IPS-18a (cell line): ENCODE measurements at regions not wholly inside any gene's neighbourhood (a gene's known extent, or its start where the extent isn't known, plus 50 kb on each side); places are given as distances from the start of the nearest gene placed in this dataset.
"Not testable (repeated sequence)": the region's sequence is repeated elsewhere in the genome, so short reads cannot be mapped to it uniquely, and the experiment has no call there.

Experiments used
- H3K27ac ChIP-seq: one replicate; pipeline ENCODE4 v1.5.1; 2013; ENCODE audit warnings: low read length
- H3K27me3 ChIP-seq: one replicate; pipeline ENCODE4 v1.6.1; 2013; ENCODE audit warnings: mild to moderate bottlenecking, low read length; ENCODE audit not compliant: control insufficient read depth, insufficient read depth
- H3K36me3 ChIP-seq: one replicate; pipeline ENCODE4 v1.6.1; 2013; ENCODE audit warnings: low read depth, low read length; ENCODE audit not compliant: control insufficient read depth
- H3K4me1 ChIP-seq: one replicate; pipeline ENCODE4 v1.6.1; 2013; ENCODE audit warnings: low read depth, low read length; ENCODE audit not compliant: control insufficient read depth
- H3K4me3 ChIP-seq: one replicate; pipeline ENCODE4 v1.5.1; 2013; ENCODE audit warnings: low read length
- H3K9ac ChIP-seq: one replicate; pipeline ENCODE4 v1.6.1; 2013; ENCODE audit warnings: mild to moderate bottlenecking, low read length, moderate library complexity
- H3K9me3 ChIP-seq: one replicate; pipeline ENCODE4 v1.6.1; 2013; ENCODE audit warnings: low read depth, low read length; ENCODE audit not compliant: control insufficient read depth

DNA sequence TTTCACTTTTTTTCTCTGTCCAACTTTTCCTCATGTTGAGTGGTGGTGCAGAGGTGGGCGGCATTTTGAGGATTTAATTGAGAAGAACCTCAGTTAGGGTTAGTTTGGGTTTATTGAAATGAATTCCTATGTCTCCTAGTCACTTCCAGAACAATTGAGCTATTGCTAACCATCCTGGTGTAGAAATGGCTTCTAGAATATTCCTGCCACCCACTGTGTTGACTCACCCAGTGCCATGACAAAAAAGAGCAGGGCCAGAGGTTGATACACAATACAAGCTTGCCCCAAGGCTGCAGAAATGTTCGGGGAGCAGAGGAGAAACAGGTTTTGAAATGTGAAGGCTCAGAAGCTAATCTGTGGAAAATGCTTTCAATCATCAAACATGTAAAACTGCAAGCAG, 167.1 kb upstream of the TRIB2 start:
- H3K27me3 ChIP-seq, result no peaks in the 10 kb centered on the region
- H3K27ac ChIP-seq, result no peak overlapping the region
- H3K4me3 ChIP-seq, result no peak overlapping the region
- no peak overlapping the region for H3K9ac ChIP-seq
- peaks cover 8% of the 10 kb centered on the region for H3K4me1 ChIP-seq
- H3K9me3 ChIP-seq, result no peaks in the 10 kb centered on the region
- H3K36me3 ChIP-seq, result no peaks in the 10 kb centered on the region

DNA sequence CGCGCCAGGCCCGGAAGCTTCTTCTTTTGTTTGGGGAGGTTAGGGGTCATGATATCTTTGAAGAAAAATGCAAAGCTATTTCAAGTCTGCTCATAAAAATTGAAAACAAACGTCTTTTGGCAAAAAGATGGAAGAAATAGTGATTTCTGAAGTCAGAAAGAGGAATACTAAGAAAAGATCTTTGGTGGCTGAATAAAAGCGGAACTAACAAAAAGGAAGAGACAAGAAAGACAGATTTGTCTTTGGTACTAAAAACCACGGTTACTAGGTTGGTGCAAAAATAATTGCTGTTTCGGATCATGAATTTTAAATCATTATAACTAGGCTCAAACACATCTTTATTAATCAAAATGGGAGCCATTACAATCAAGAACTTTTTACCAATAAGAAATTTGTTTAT, 164.6 kb upstream of the TRIB2 start:
- Histone ChIP-seq H3K36me3 (no peaks in the 10 kb centered on the region), H3K4me1 (peaks cover 8% of the 10 kb centered on the region), H3K27me3 (no peaks in the 10 kb centered on the region), H3K4me3 (no peak overlapping the region), H3K9me3 (no peaks in the 10 kb centered on the region), H3K27ac (no peak overlapping the region), H3K9ac (no peak overlapping the region)

DNA sequence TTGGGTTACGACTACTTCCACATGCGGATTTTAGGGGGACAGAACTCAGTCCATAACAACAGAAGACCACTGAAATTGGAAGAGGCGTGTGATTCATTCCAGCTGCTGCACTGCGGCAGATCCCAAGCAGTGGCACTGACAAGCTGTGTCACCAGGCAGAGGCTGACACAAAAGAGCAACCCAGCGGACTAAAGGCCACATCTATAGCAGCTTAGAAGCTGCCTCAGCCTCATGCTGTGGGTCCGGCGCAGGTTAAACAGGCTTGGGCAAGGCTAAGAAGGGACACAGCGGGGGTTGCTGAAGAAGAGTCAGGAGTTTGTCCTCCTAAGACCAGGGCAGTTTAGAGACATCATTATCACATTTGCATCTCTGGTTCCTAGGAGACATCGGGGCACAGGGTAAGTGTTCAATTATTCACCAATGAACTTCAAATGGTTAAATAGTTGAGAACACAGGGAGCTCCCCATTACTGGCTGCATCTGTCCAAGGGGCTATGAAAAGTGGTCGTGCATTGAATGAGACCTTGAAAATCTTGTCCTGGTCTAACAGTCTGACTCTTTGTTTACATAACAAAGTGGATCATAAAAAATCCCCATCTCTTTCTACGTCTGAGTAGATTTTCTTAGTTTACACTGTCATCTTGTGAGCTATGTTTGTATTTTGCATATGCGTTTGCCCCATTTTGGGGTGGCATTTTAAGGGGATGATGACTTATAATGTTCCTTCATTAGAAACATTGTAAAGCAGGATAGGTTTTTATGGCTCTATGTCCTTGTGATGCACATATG, 162.3 kb upstream of the TRIB2 start:
- Histone ChIP-seq H3K4me3 (no peak overlapping the region), H3K9me3 (no peaks in the 10 kb centered on the region), H3K4me1 (peaks cover 5% of the 10 kb centered on the region), H3K27me3 (no peaks in the 10 kb centered on the region), H3K9ac (no peak overlapping the region), H3K27ac (no peak overlapping the region), H3K36me3 (no peaks in the 10 kb centered on the region)

DNA sequence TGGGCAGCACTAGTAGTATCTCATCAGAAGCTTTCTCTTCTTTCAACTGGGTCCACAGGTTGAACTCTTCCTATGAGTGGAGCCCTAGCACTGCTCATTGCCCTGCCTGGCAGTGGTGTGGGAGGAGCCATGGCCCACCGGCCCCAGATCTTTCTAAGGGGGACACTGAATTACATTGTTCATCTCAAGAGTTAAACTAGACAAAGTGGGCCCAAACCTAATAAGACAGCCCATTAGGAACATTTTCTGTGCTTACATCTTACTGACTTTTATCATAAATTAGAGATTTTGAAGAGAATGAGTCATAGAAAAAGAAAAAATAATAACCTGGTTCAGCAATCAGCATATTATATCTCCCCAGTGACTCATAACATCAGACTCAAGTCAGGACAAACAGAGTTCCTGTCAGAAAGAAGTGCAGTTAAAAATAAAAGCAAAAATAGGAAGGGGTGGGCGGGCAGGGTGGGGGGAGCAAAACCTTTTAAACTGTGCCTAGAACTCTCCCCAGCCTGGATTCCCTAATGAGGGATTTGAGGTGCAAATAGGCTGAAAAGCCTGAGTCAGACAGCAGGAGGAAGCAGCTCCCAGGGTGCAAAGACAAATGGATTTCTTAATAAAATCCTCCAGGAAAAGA, 161.6 kb upstream of the TRIB2 start:
- no peak overlapping the region for H3K9ac ChIP-seq
- no peaks in the 10 kb centered on the region for H3K36me3 ChIP-seq
- H3K27ac ChIP-seq, result no peak overlapping the region
- H3K9me3 ChIP-seq, result no peaks in the 10 kb centered on the region
- H3K27me3 ChIP-seq, result no peaks in the 10 kb centered on the region
- peaks cover 5% of the 10 kb centered on the region for H3K4me1 ChIP-seq
- no peak overlapping the region for H3K4me3 ChIP-seq

DNA sequence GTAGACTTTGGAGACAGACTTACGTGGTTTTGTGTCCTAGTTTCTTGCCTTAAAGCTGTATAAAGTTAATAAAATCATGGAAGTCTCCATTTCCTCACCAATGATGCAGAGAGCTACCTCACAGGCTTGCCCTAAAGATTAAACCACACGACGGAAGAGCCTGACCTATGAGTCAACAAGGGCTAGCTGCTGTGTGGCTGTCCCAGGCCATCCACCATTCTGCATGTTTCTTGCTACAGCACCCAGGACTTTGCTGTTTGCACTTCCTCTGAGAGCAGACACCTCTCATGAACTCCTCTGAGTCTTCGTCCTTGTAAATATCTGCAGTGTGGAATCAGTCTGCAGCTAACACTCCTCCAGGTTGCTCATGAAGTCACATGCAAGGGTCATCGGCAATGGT, 160.0 kb upstream of the TRIB2 start:
- no peak overlapping the region for H3K4me3 ChIP-seq
- no peak overlapping the region for H3K9ac ChIP-seq
- no peak overlapping the region for H3K27ac ChIP-seq
- peaks cover 5% of the 10 kb centered on the region for H3K4me1 ChIP-seq
- no peaks in the 10 kb centered on the region for H3K9me3 ChIP-seq
- no peaks in the 10 kb centered on the region for H3K27me3 ChIP-seq
- H3K36me3 ChIP-seq, result no peaks in the 10 kb centered on the region

DNA sequence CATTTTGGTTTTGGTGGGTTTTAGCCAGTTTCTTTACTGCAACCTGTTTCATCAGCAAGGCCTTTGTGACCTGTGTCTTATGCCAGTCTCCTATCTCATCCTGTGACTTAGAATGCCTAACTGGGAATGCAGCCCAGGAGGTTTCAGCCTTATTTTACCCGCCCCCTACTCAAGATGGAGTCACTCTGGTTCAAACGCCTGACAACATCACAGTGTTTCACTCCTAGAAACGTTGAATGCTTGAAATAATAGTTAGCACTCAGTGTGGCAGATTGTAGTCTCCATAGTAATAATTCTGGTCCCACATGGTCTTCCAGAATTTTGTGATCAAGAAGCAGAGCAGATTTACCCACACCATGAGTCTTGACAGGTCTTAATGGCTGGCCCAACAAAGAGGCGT, 159.0 kb upstream of the TRIB2 start:
- Histone ChIP-seq H3K36me3 (no peaks in the 10 kb centered on the region), H3K4me1 (peaks cover 5% of the 10 kb centered on the region), H3K9me3 (no peaks in the 10 kb centered on the region), H3K9ac (no peak overlapping the region), H3K4me3 (no peak overlapping the region), H3K27ac (no peak overlapping the region), H3K27me3 (no peaks in the 10 kb centered on the region)

DNA sequence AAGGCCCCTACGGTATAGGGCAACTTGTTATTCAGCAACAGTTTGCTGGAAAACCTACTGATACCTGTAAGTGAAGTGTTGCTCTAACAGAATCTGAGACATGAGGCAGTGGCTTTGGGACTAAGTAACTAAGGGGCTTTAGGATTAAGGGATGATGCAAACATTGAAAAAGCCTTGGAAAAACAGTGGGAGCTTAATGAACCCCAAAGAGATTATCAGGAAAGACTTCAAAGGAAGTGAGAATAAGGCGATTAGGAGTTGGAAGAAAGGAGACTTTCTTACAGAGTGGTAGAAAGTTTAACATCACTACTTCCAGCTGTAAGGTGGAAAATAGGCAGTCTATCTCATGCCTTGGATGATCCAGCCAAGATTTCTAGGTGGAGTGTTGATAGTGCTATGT, 158.2 kb upstream of the TRIB2 start:
- H3K27me3 ChIP-seq, result no peaks in the 10 kb centered on the region
- H3K4me1 ChIP-seq, result peaks cover 5% of the 10 kb centered on the region
- H3K36me3 ChIP-seq, result no peaks in the 10 kb centered on the region
- H3K9ac ChIP-seq, result no peak overlapping the region
- no peaks in the 10 kb centered on the region for H3K9me3 ChIP-seq
- H3K27ac ChIP-seq, result no peak overlapping the region
- no peak overlapping the region for H3K4me3 ChIP-seq

DNA sequence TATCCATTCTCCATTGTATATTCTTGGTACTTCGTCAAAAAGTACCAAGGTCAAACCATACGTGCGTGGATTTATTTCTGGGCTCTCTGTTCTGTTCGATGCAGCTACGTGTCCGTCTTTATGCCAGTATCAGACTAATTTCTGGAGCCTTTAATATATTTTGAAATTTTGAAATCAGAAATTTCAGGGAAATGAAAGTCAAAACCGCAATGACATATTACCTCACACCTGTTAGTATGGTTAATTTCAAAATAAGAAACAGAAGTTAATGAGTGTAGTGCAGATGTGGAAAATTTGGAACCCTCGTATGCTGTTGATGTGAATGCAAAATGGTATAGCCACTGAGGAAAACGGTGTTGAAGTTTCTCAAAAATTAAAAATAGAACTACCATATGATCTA, 156.1 kb upstream of the TRIB2 start:
- Histone ChIP-seq H3K27ac (no peak overlapping the region), H3K9me3 (no peaks in the 10 kb centered on the region), H3K4me3 (no peak overlapping the region), H3K9ac (no peak overlapping the region), H3K36me3 (no peaks in the 10 kb centered on the region), H3K27me3 (no peaks in the 10 kb centered on the region), H3K4me1 (no peaks in the 10 kb centered on the region)

DNA sequence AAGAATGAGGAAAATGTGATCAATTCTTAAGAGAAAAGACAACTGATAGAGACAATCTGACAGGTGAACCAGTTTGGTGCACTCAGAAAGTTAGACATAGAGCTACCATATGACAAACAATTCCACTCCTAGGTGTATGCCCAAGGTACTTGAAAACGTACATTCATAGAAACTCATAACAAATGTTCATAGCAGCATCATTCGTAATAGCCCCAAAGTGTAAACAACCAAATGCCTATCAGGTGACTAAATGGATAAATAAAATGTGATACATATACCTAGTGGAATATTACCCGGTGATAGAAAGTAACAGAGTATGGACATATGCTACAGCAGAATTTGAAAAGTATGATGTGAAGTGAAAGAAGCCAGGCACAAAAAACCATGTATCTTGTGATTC, 149.3 kb upstream of the TRIB2 start:
- no peaks in the 10 kb centered on the region for H3K27me3 ChIP-seq
- no peak overlapping the region for H3K4me3 ChIP-seq
- H3K9ac ChIP-seq, result no peak overlapping the region
- no peaks in the 10 kb centered on the region for H3K4me1 ChIP-seq
- H3K36me3 ChIP-seq, result no peaks in the 10 kb centered on the region
- no peaks in the 10 kb centered on the region for H3K9me3 ChIP-seq
- no peak overlapping the region for H3K27ac ChIP-seq

DNA sequence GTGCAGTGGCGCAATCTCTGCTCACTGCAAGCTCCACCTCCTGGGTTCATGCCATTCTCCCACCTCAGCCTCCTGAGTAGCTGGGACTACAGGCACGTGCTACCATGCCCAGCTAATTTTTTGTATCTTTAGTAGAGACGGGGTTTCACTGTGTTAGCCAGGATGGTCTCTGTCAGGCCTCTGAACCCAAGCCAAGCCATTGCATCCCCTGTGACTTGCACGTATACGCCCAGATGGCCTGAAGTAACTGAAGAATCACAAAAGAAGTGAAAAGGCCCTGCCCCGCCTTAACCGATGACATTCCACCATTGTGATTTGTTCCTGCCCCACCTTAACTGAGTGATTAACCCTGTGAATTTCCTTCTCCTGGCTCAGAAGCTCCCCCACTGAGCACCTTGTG, 147.2 kb upstream of the TRIB2 start:
- H3K9ac ChIP-seq, H3K36me3 ChIP-seq, H3K9me3 ChIP-seq, H3K4me3 ChIP-seq, H3K27ac ChIP-seq, H3K27me3 ChIP-seq, H3K4me1 ChIP-seq: not testable (repeated sequence)

DNA sequence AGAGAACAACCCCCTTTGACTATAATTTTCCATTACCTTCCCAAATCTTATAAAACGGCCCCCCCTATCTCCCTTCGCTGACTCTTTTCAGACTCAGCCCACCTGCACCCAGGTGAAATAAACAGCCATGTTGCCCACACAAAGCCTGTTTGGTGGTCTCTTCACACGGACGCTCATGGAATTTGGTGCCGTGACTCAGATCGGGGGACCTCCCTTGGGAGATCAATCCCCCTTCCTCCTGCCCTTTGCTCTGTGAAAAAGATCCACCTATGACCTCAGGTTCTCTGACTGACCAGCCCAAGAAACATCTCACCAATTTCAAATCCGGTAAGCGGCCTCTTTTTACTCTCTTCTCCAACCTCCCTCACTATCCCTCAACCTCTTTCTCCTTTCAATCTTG, 146.8 kb upstream of the TRIB2 start:
- H3K27ac ChIP-seq, H3K4me3 ChIP-seq, H3K9ac ChIP-seq: not testable (repeated sequence)

DNA sequence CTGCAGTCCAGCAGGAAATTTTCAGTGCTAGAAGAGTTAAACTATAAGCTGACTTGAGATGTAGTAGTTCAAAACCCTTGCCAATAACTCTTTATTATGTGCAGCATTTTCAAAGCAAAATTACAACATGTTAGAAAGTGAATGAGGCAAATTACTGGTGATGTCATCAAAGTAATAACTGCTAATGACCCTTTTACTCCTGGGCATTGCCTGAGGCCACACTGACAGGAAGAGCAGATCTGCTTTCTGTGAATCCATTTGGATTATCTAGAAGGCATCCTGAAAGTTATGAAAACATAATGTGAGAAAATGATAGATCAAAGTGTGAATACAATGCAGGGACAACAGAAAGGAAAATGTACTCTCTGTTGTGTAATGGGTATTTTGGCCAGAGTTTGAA, 139.6 kb upstream of the TRIB2 start:
- Histone ChIP-seq H3K27ac (no peak overlapping the region), H3K27me3 (no peaks in the 10 kb centered on the region), H3K4me3 (no peak overlapping the region), H3K36me3 (no peaks in the 10 kb centered on the region), H3K4me1 (no peaks in the 10 kb centered on the region), H3K9me3 (no peaks in the 10 kb centered on the region), H3K9ac (no peak overlapping the region)

More for the DNA sequence above, 146.8 kb upstream of the TRIB2 start:
- not testable (repeated sequence) for H3K36me3 ChIP-seq, H3K27me3 ChIP-seq, H3K4me1 ChIP-seq, H3K9me3 ChIP-seq
